ENCODE measurements at regions not wholly inside any gene's neighbourhood (a gene's known extent, or its start where the extent isn't known, plus 50 kb on each side); places are given as distances from the start of the nearest gene placed in this dataset.
A peak's percentile ranks its signal among the peaks of the same experiment; 100 is the strongest.

GRCh38 chr1:221174330-221174993 is 295.2 kb downstream of the HLX start:
- H3K36me3 ChIP-seq (ENCODE audit: control insufficient read depth in 2 of 3, insufficient read depth in 3 of 3, low read length in 3 of 3): no peaks in the 10 kb centered on the region
- peak in 2 of 5 donors; percentile 26 to 34 for DNase-seq

GRCh38 chr1:221175249-221175648 is 296.0 kb downstream of the HLX start:
- no peak for FAIRE-seq

More at GRCh38 chr1:221174330-221174993, 295.2 kb downstream of the HLX start:
- intact Hi-C loops (cut with DNase I): no loop called here
- no peak for FAIRE-seq
- no peak overlapping the region for H3K27ac ChIP-seq (ENCODE audit: low read depth in 2 of 2, low read length in 2 of 2)
- no peak overlapping the region for H3K4me3 ChIP-seq (ENCODE audit: low read length in 3 of 3)
- no peaks in the 10 kb centered on the region for H3K4me1 ChIP-seq (ENCODE audit: control insufficient read depth in 2 of 3, insufficient read depth in 2 of 3, low read depth in 1 of 3, low read length in 3 of 3)
- peaks cover 0 to 3% (median 0%) of the 10 kb centered on the region in 3 donors for H3K9me3 ChIP-seq (ENCODE audit: control insufficient read depth in 2 of 3, insufficient read depth in 1 of 3, low read length in 3 of 3)
- no peak overlapping the region for H3K9ac ChIP-seq (ENCODE audit: low read length in 3 of 3)
- TF ChIP-seq CTCF (IDR thresholded peaks at IDR 0.05; ENCODE audit: borderline replicate concordance, extremely low read depth, insufficient read depth): no peak
- no peaks in the 10 kb centered on the region for H3K27me3 ChIP-seq (ENCODE audit: control insufficient read depth, insufficient read depth, low read length)

GRCh38 chr1:221180704-221181368 is 301.6 kb downstream of the HLX start:
- DNase-seq (peak in 2 of 5 donors; percentile 73 to 76), FAIRE-seq (no peak)
- Histone ChIP-seq H3K4me1 (ENCODE audit: control insufficient read depth in 2 of 3, insufficient read depth in 2 of 3, low read depth in 1 of 3, low read length in 3 of 3) (no peaks in the 10 kb centered on the region), H3K27ac (ENCODE audit: low read depth in 2 of 2, low read length in 2 of 2) (no peak overlapping the region), H3K36me3 (ENCODE audit: control insufficient read depth in 2 of 3, insufficient read depth in 3 of 3, low read length in 3 of 3) (no peaks in the 10 kb centered on the region), H3K27me3 (ENCODE audit: control insufficient read depth, insufficient read depth, low read length) (no peaks in the 10 kb centered on the region), H3K4me3 (ENCODE audit: low read length in 3 of 3) (no peak overlapping the region), H3K9me3 (ENCODE audit: control insufficient read depth in 2 of 3, insufficient read depth in 1 of 3, low read length in 3 of 3) (no peaks in the 10 kb centered on the region), H3K9ac (ENCODE audit: low read length in 3 of 3) (no peak overlapping the region)
- intact Hi-C loops (cut with DNase I): no loop called here
- TF ChIP-seq CTCF (IDR thresholded peaks at IDR 0.05; ENCODE audit: borderline replicate concordance, extremely low read depth, insufficient read depth): no peak

More at GRCh38 chr1:221175249-221175648, 296.0 kb downstream of the HLX start:
- Histone ChIP-seq H3K9me3 (ENCODE audit: control insufficient read depth in 2 of 3, insufficient read depth in 1 of 3, low read length in 3 of 3) (peaks cover 0 to 3% (median 0%) of the 10 kb centered on the region in 3 donors), H3K27me3 (ENCODE audit: control insufficient read depth, insufficient read depth, low read length) (no peaks in the 10 kb centered on the region), H3K36me3 (ENCODE audit: control insufficient read depth in 2 of 3, insufficient read depth in 3 of 3, low read length in 3 of 3) (no peaks in the 10 kb centered on the region), H3K4me3 (ENCODE audit: low read length in 3 of 3) (no peak overlapping the region), H3K4me1 (ENCODE audit: control insufficient read depth in 2 of 3, insufficient read depth in 2 of 3, low read depth in 1 of 3, low read length in 3 of 3) (no peaks in the 10 kb centered on the region), H3K27ac (ENCODE audit: low read depth in 2 of 2, low read length in 2 of 2) (no peak overlapping the region), H3K9ac (ENCODE audit: low read length in 3 of 3) (no peak overlapping the region)
- TF ChIP-seq CTCF (IDR thresholded peaks at IDR 0.05; ENCODE audit: borderline replicate concordance, extremely low read depth, insufficient read depth): no peak
- DNase-seq: no peak
- intact Hi-C loops (cut with DNase I): no loop called here
